ENCODE measurements at regions not wholly inside any gene's neighbourhood (a gene's known extent, or its start where the extent isn't known, plus 50 kb on each side); places are given as distances from the start of the nearest gene placed in this dataset.

DNA sequence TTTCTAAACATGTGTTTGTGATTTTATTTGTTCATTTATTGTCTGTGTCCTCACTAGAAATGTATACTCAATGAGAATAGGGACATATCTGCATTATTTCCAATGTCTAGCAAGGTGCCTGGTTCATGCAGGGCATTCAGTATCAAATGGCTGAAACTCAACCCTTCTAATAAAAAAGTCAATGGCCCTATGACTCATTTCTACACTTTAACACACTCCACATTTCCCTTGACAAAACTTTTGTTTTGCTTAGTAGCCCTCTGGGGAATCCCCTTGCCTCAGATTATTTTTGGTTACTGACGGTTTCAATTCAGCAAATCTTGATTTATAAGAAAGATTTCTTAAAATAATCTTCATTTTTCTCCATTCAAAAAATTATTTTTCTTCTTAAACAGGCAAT is 206.0 kb upstream of the DMRTA1 start:
- no peak overlapping the region for H3K4me3 ChIP-seq
- peaks cover 0 to 3% (median 0%) of the 10 kb centered on the region in 4 donors for H3K4me1 ChIP-seq
- no peaks in the 10 kb centered on the region for H3K9me3 ChIP-seq
- DNase-seq (no peak), ATAC-seq (ENCODE audit: low FRiP score in 2 of 2) (no peak)
- TF ChIP-seq EP300 (IDR thresholded peaks at IDR 0.05) (no peak), POLR2A (IDR thresholded peaks at IDR 0.05) (no peak), POLR2AphosphoS5 (IDR thresholded peaks at IDR 0.05) (no peak)
- TF ChIP-seq, protein P1, sequence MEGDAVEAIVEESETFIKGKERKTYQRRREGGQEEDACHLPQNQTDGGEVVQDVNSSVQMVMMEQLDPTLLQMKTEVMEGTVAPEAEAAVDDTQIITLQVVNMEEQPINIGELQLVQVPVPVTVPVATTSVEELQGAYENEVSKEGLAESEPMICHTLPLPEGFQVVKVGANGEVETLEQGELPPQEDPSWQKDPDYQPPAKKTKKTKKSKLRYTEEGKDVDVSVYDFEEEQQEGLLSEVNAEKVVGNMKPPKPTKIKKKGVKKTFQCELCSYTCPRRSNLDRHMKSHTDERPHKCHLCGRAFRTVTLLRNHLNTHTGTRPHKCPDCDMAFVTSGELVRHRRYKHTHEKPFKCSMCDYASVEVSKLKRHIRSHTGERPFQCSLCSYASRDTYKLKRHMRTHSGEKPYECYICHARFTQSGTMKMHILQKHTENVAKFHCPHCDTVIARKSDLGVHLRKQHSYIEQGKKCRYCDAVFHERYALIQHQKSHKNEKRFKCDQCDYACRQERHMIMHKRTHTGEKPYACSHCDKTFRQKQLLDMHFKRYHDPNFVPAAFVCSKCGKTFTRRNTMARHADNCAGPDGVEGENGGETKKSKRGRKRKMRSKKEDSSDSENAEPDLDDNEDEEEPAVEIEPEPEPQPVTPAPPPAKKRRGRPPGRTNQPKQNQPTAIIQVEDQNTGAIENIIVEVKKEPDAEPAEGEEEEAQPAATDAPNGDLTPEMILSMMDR (IDR thresholded peaks at IDR 0.05) = no peak
- no peaks in the 10 kb centered on the region for H3K36me3 ChIP-seq
- no peak overlapping the region for H3K27ac ChIP-seq
- 36 to 53% methylated on average over 1 of the region's 1 CpG for WGBS, 2 donors
- H3K27me3 ChIP-seq = no peaks in the 10 kb centered on the region

DNA sequence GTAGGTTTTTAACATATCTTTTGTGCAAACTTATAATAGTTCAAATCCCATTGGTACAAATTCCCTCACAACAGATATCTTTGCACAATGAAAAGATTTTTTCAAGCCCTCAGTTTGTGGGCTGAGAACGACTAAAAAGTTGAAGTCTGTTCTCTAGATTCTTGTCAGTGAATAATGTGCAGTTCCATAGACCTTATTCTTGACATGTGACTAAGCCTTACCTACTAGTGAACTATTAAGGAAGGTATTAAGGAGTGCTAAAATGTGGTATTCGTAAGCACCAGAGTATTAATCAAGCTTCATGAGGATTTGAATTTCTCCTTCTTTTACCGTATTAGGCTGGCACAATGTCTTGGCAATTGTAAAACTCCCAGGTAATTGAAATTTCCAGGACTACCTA is 205.6 kb upstream of the DMRTA1 start:
- H3K27me3 ChIP-seq = no peaks in the 10 kb centered on the region
- DNase-seq (no peak), ATAC-seq (ENCODE audit: low FRiP score in 2 of 2) (no peak)
- no peaks in the 10 kb centered on the region for H3K36me3 ChIP-seq
- H3K4me1 ChIP-seq = peaks cover 0 to 3% (median 0%) of the 10 kb centered on the region in 4 donors
- WGBS, 2 donors = 62 to 75% methylated on average over 3 of the region's 3 CpGs
- H3K27ac ChIP-seq = no peak overlapping the region
- no peaks in the 10 kb centered on the region for H3K9me3 ChIP-seq
- TF ChIP-seq, protein P1 (IDR thresholded peaks at IDR 0.05) = no peak
- no peak for TF ChIP-seq POLR2A (IDR thresholded peaks at IDR 0.05)
- TF ChIP-seq EP300 (IDR thresholded peaks at IDR 0.05) = no peak
- no peak for TF ChIP-seq POLR2AphosphoS5 (IDR thresholded peaks at IDR 0.05)
- H3K4me3 ChIP-seq = no peak overlapping the region

DNA sequence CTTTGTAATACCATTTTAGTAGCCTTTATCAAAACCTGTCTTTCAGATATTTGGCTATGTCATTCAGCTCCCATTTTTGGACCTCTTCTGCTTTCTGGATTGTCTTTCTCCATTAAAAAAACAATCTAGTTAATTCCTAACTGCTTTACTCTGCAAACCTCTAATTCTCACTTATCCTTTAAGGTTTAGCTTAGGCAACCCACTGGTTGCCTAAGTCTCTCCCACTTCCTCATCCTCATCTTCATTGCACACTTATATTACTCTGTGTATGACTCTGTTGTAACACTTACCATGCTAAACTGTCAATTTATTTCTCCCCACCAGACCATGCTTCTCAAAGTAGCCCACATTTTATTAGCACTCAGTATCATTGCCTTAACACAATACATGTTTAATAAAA is 205.0 kb upstream of the DMRTA1 start:
- DNase-seq = no peak
- TF ChIP-seq, protein P1 (IDR thresholded peaks at IDR 0.05) = no peak
- peaks cover 0 to 3% (median 0%) of the 10 kb centered on the region in 4 donors for H3K4me1 ChIP-seq
- H3K27ac ChIP-seq = no peak overlapping the region
- H3K9me3 ChIP-seq = no peaks in the 10 kb centered on the region
- ATAC-seq (ENCODE audit: low FRiP score in 2 of 2) = no peak
- H3K4me3 ChIP-seq = no peak overlapping the region
- no peaks in the 10 kb centered on the region for H3K36me3 ChIP-seq
- no peaks in the 10 kb centered on the region for H3K27me3 ChIP-seq

DNA sequence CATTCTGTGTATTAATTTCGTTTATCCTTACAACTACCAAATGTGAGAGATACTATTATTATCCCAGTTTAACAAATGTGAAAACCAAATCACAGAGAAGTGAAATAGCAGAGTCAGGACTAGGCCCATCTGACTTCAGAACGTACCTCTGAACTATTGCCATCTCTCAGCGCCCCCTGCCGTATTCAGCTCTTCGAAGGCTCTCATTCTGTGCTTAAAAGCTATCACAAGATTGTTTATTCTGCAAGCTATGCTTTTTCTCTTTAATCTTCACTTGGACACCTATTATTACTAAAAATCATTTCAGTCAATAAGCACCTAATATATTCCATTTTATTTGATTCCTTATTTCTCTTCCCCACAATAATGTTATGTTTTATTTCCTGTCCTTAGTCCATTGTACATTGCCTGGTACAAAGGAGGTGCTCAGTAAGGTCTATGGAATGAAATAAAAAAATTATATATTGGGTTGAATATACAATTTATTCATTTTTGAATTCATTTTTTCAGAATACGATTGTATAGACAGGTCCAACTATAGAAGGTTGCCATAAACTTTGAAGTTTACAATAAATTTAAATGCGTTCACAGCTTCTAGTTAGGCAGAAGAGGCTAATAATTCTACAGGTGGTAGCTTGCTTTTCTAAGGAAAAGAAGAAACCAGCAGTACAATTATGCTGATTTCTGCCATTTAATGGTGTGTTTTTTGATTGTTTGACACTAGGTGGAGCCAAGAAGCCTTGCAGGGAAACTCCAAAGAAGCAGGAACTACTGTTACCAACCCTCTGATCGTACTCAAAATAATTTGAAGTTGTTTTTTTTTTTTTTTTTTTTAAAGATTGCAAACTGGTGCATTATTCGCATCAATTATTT is 202.2 kb upstream of the DMRTA1 start:
- no peaks in the 10 kb centered on the region for H3K27me3 ChIP-seq
- WGBS, 2 donors = 42 to 46% methylated on average over 9 of the region's 9 CpGs
- no peaks in the 10 kb centered on the region for H3K4me1 ChIP-seq
- H3K9me3 ChIP-seq = no peaks in the 10 kb centered on the region
- H3K4me3 ChIP-seq = peak overlapping the region in 1 of 4 donors; percentile 16
- no peaks in the 10 kb centered on the region for H3K36me3 ChIP-seq
- DNase-seq (no peak), ATAC-seq (ENCODE audit: low FRiP score in 2 of 2) (peak in 1 of 2 donors; percentile 88)
- no peak overlapping the region for H3K27ac ChIP-seq
- no peak for TF ChIP-seq EP300 (IDR thresholded peaks at IDR 0.05)
- no peak for TF ChIP-seq POLR2AphosphoS5 (IDR thresholded peaks at IDR 0.05)
- TF ChIP-seq, protein P1 (IDR thresholded peaks at IDR 0.05) = peak in 4 of 6 experiments; percentile 7 to 29 (median 26)

DNA sequence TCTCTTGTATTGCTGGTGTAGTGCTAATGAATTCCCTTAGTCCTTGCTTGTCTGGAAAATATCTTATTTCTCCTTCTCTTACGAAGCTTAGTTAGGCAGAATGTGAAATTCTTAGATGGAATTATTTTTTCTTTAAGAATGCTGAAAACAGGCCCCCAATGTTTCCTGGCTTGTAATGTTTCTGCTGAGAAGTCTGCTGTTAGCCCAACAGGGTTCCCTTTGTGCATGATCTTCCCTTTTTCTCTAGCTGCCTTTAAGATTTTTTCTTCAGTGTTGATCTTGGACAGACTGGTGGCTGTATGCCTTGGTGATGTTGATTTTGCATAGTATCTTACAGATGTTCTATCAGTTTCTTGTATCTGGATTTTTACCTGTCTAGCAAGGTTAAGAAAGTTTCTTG is 191.3 kb upstream of the DMRTA1 start:
- TF ChIP-seq POLR2A (IDR thresholded peaks at IDR 0.05) = no peak
- Histone ChIP-seq H3K4me1 (no peaks in the 10 kb centered on the region), H3K9me3 (peaks cover 7 to 23% (median 12%) of the 10 kb centered on the region in 4 donors), H3K27me3 (no peaks in the 10 kb centered on the region), H3K27ac (no peak overlapping the region), H3K36me3 (no peaks in the 10 kb centered on the region), H3K4me3 (no peak overlapping the region)
- DNase-seq (no peak), ATAC-seq (ENCODE audit: low FRiP score in 2 of 2) (no peak)
- 78 to 90% methylated on average over 1 of the region's 1 CpG for WGBS, 2 donors

Data from upper lobe of left lung (tissue), 6 donors.